Right lobe of liver (tissue), 6 donors: ENCODE measurements at regions not wholly inside any gene's neighbourhood (a gene's known extent, or its start where the extent isn't known, plus 50 kb on each side); places are given as distances from the start of the nearest gene placed in this dataset.

Experiments
- ATAC-seq, 4 donors: fragments of 200-7000 bp; cut with Tn5 transposase; one replicate each; pipeline ENCODE4 v1.9.1; 2020; ENCODE audit warnings: mild to moderate bottlenecking in 4 of 4, moderate library complexity in 4 of 4
- DNase-seq, 3 donors: peaks; one replicate each; pipeline ENCODE4 v3.0.0-alpha.2; 2020
- H3K27ac ChIP-seq, 3 donors: fragments of 200-600 bp; one replicate each; pipeline ENCODE4 v1.8.0; 2022
- H3K27me3 ChIP-seq, 2 donors: fragments of 200-600 bp; one replicate each; pipeline ENCODE4 v1.8.0; 2022
- H3K36me3 ChIP-seq, 4 donors: fragments of 200-600 bp; sonication (generic) in 1 of 4; one replicate each; pipeline versions ENCODE4 v1.5.1 to v1.8.0; 2017 to 2022; ENCODE audit warnings: control low read depth in 1 of 4
- H3K4me1 ChIP-seq, 4 donors: fragments of 200-600 bp; sonication (generic) in 1 of 4; one replicate each; pipeline versions ENCODE4 v1.5.1 to v1.8.0; 2017 to 2022; ENCODE audit warnings: control low read depth in 1 of 4
- H3K4me3 ChIP-seq, 3 donors: fragments of 200-600 bp; one replicate each; pipeline ENCODE4 v1.8.0; 2022
- H3K9me3 ChIP-seq, 4 donors: fragments of 200-600 bp; sonication (generic) in 1 of 4; one replicate each; pipeline versions ENCODE4 v1.5.1 to v1.8.0; 2017 to 2022; ENCODE audit warnings: control low read depth in 1 of 4
- POLR2A ChIP-seq: fragments of 450-650 bp; IDR thresholded peaks from one replicate; pipeline ENCODE4 v1.6.1; 2017; ENCODE audit warnings: antibody characterized with exemption, mild to moderate bottlenecking
- WGBS: methylation state at CpG from one replicate; pipeline ENCODE4 v1.1.6; 2018; ENCODE audit warnings: low coverage, low lambda C conversion rate; ENCODE audit not compliant: insufficient coverage; ENCODE audit errors: missing lambda C conversion rate; 5-methylcytosine and 5-hydroxymethylcytosine counted together
- intact Hi-C, 2 donors: fragments of 100-400 bp; cut with DNase I; formaldehyde crosslinking; loops; one replicate each; pipeline versions ENCODE4 v1.11.2 to v1.14.1; 2022
- TF ChIP-seq, protein P1 (sequence below), 4 donors: fragments of 200-600 bp in 3 of 4; fragments of 450-650 bp in 1 of 4; IDR thresholded peaks; one replicate each; pipeline versions ENCODE4 v1.5.1 to v1.8.0; 2016 to 2022; ENCODE audit warnings: antibody characterized with exemption in 4 of 4, mild to moderate bottlenecking in 2 of 4
- donor health status: DM: no; HTN: yes; CAD: no.
- donor health status: DM: no; HTN: no; CAD: no.
- donor health status: DM: no; HTN: no; CAD: no.
- donor health status: DM: no; HTN: yes; CAD: no.
- donor health status: DM: no; HTN: yes; CAD: no.

DNA sequence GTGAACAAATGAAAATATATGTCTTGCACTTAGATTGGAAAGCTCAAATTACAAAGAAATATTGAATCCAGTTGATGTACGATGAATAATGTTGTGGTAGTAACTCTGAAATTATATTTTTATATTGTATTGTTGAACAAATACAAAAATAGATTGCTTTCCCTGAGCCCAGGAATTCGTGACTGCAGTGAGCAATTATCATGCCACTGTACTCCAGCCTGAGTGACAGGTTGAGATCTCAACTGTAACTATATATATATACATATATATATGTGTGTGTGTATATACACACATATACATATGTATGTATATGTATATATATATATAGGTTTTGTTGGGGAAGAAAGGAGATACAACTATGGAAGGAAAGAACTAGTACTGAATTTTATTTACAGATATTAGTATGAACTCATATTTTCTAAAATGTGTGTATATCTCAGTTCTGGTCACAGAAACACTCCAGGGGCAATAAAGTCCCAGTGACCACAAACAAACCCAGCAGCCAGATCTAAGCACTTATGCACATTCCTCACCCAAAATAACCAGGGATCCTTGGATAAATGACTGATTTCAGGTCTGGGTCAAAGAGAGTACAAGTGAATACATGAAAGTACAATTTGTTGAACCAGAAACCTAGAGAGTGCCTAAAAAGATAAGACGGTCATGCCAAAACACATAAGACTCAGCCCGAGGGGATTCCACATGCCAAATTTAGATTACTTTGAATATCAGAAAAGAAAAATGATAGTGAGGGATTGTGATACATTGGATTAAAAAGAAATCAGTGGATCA is 146.3 kb downstream of the TMX3 start:
- intact Hi-C loops, result no loop called here
- TF ChIP-seq, protein P1, sequence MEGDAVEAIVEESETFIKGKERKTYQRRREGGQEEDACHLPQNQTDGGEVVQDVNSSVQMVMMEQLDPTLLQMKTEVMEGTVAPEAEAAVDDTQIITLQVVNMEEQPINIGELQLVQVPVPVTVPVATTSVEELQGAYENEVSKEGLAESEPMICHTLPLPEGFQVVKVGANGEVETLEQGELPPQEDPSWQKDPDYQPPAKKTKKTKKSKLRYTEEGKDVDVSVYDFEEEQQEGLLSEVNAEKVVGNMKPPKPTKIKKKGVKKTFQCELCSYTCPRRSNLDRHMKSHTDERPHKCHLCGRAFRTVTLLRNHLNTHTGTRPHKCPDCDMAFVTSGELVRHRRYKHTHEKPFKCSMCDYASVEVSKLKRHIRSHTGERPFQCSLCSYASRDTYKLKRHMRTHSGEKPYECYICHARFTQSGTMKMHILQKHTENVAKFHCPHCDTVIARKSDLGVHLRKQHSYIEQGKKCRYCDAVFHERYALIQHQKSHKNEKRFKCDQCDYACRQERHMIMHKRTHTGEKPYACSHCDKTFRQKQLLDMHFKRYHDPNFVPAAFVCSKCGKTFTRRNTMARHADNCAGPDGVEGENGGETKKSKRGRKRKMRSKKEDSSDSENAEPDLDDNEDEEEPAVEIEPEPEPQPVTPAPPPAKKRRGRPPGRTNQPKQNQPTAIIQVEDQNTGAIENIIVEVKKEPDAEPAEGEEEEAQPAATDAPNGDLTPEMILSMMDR (IDR thresholded peaks at IDR 0.05), result no peak
- no peak for TF ChIP-seq POLR2A
- Histone ChIP-seq H3K36me3 (no peaks in the 10 kb centered on the region), H3K27ac (no peak overlapping the region), H3K9me3 (no peaks in the 10 kb centered on the region), H3K27me3 (no peaks in the 10 kb centered on the region), H3K4me3 (no peak overlapping the region), H3K4me1 (no peaks in the 10 kb centered on the region)
- 36% methylated on average over 4 of the region's 4 CpGs for WGBS
- no peak for ATAC-seq
- no peak for DNase-seq

DNA sequence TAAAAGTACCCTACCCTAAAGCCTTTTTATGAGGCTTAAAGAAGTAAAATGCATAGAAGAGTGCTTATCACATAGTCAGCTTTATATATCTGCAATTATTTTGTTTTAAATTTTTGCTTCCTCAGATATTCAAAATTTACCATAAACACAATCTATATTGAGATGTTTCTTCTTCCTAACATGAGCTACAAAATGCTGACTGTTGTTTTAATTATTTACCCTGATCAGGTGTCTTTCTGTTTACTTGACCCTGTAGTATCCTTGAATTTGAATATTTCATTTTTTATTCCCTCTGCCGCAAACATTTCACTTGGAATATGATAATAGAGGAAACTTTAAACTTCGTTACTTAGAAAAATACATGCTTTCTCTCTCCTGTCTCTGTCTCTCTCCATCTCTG is 147.9 kb downstream of the TMX3 start:
- Histone ChIP-seq H3K9me3 (no peaks in the 10 kb centered on the region), H3K36me3 (no peaks in the 10 kb centered on the region), H3K27me3 (no peaks in the 10 kb centered on the region), H3K4me3 (no peak overlapping the region), H3K27ac (no peak overlapping the region), H3K4me1 (no peaks in the 10 kb centered on the region)
- no peak for TF ChIP-seq POLR2A
- TF ChIP-seq, protein P1 (IDR thresholded peaks at IDR 0.05), result no peak
- ATAC-seq, result no peak
- no peak for DNase-seq
- WGBS, result 40% methylated on average over 2 of the region's 2 CpGs
- intact Hi-C loops, result no loop called here

DNA sequence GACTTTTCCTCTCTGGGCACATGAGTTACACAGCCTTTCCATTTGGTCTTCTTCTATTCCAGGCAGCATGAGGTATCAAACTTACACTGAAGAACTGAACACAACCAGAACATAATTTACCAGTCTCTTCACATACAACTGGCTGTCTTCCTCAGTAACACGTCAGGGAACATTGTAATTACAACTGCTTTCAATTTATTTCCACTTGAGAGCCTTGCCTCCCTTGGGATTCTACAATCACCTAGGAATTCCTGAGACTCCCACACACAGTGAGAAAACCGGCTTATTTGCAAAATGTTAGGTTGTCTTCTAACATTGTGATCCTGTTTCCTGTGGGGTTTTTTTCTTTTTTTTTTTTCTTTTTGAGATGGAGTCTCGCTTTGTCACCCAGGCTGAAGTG is 149.9 kb downstream of the TMX3 start:
- Histone ChIP-seq H3K4me1 (no peaks in the 10 kb centered on the region), H3K4me3 (no peak overlapping the region), H3K27me3 (no peaks in the 10 kb centered on the region), H3K27ac (no peak overlapping the region), H3K36me3 (no peaks in the 10 kb centered on the region), H3K9me3 (no peaks in the 10 kb centered on the region)
- TF ChIP-seq POLR2A, result no peak
- TF ChIP-seq, protein P1 (IDR thresholded peaks at IDR 0.05), result no peak
- no peak for DNase-seq
- no peak for ATAC-seq
- WGBS, result 50% methylated on average over 3 of the region's 3 CpGs
- intact Hi-C loops, result no loop called here

DNA sequence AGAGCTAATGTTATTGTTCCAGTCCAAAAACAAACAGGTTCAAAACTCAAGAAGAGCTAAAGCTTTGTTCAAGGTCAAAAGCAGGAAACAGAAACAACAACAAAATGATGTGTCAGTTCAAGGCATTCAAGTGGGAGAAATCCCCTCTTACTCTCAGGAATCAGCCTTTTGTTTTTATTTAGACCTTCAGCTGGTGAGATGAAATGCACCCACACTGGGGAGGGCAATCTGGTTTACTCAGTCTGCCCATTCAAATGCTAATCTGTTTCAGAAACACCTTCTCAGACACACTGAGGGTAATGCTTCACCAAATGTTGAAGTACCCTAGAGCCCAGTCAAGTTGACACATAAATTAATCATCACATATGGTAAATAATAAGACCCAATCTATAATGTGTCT is 150.6 kb downstream of the TMX3 start:
- H3K9me3 ChIP-seq, result no peaks in the 10 kb centered on the region
- no peaks in the 10 kb centered on the region for H3K4me1 ChIP-seq
- no peaks in the 10 kb centered on the region for H3K36me3 ChIP-seq
- no peak overlapping the region for H3K27ac ChIP-seq
- H3K27me3 ChIP-seq, result no peaks in the 10 kb centered on the region
- intact Hi-C loops, result no loop called here
- ATAC-seq (no peak), DNase-seq (no peak)
- H3K4me3 ChIP-seq, result no peak overlapping the region
- TF ChIP-seq, protein P1 (IDR thresholded peaks at IDR 0.05), result no peak
- TF ChIP-seq POLR2A, result no peak

DNA sequence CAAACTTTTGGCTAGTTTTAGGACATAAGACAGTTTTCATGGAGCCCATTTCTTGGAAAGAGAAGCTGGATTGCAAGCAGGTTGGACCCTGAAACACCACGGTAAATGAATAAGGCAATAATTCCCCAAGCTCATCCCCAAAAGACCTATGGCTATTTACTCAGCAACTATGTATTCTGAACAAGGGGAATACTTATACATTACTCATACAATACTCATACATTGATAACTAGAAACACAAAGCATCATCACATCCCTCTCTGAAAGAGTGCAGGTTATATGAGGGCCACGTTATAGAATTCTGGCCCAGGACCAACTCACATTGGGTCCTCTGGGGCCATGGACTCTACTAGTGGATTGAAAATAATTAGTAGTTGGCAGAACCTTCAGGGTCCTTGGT is 154.8 kb downstream of the TMX3 start:
- no peaks in the 10 kb centered on the region for H3K9me3 ChIP-seq
- WGBS, result 62% methylated on average over 2 of the region's 2 CpGs
- no peak overlapping the region for H3K4me3 ChIP-seq
- TF ChIP-seq, protein P1 (IDR thresholded peaks at IDR 0.05), result no peak
- H3K4me1 ChIP-seq, result no peaks in the 10 kb centered on the region
- no peaks in the 10 kb centered on the region for H3K36me3 ChIP-seq
- no peak overlapping the region for H3K27ac ChIP-seq
- no peaks in the 10 kb centered on the region for H3K27me3 ChIP-seq
- ATAC-seq (no peak), DNase-seq (no peak)
- intact Hi-C loops, result no loop called here
